BE2C (cell line): ENCODE measurements at regions not wholly inside any gene's neighbourhood (a gene's known extent, or its start where the extent isn't known, plus 50 kb on each side); places are given as distances from the start of the nearest gene placed in this dataset.

Experiments used
- DNase-seq: peaks from one replicate; pipeline ENCODE4 v3.0.0-alpha.2; 2020
- H3K27me3 ChIP-seq: fragments of 250-450 bp; sonication (Bioruptor Pico); 2 replicates; pipeline ENCODE4 v1.5.1; 2020; ENCODE audit warnings: mild to moderate bottlenecking
- H3K36me3 ChIP-seq: fragments of 250-450 bp; sonication (Bioruptor Pico); 2 replicates; pipeline ENCODE4 v1.5.1; 2020; ENCODE audit warnings: mild to moderate bottlenecking
- H3K4me1 ChIP-seq: fragments of 250-450 bp; sonication (Bioruptor Pico); 2 replicates; pipeline ENCODE4 v1.5.1; 2020
- H3K4me3 ChIP-seq: 2 replicates; pipeline ENCODE4 v1.5.1; 2011; ENCODE audit warnings: low read depth, low read length
- H3K9me3 ChIP-seq: fragments of 250-450 bp; sonication (Bioruptor Pico); 2 replicates; pipeline ENCODE4 v1.5.1; 2020
- CTCF ChIP-seq: IDR thresholded peaks from 2 replicates; pipeline ENCODE4 v1.5.1; 2012; ENCODE audit warnings: mild to moderate bottlenecking, low read depth, low read length

- no peaks in the 10 kb centered on the region for H3K9me3 ChIP-seq
- DNase-seq: no peak
- no peak overlapping the region for H3K4me3 ChIP-seq
- H3K27me3 ChIP-seq: no peaks in the 10 kb centered on the region
- no peaks in the 10 kb centered on the region for H3K36me3 ChIP-seq
- TF ChIP-seq CTCF: no peak
- H3K4me1 ChIP-seq: no peaks in the 10 kb centered on the region
These were observed 310.2 kb upstream of the AJAP1 start for GRCh38 chr1:4344065-4344732.

GRCh38 chr1:4345094-4345493, 309.3 kb upstream of the AJAP1 start:
- Histone ChIP-seq H3K27me3 (no peaks in the 10 kb centered on the region), H3K9me3 (no peaks in the 10 kb centered on the region), H3K4me1 (no peaks in the 10 kb centered on the region), H3K36me3 (no peaks in the 10 kb centered on the region), H3K4me3 (no peak overlapping the region)
- no peak for TF ChIP-seq CTCF
- DNase-seq: no peak

- H3K27me3 ChIP-seq: no peaks in the 10 kb centered on the region
- H3K4me1 ChIP-seq: no peaks in the 10 kb centered on the region
- no peaks in the 10 kb centered on the region for H3K9me3 ChIP-seq
- TF ChIP-seq CTCF: no peak
- no peaks in the 10 kb centered on the region for H3K36me3 ChIP-seq
- DNase-seq: no peak
- no peak overlapping the region for H3K4me3 ChIP-seq
These were observed 308.3 kb upstream of the AJAP1 start for GRCh38 chr1:4346131-4346530.

DNA sequence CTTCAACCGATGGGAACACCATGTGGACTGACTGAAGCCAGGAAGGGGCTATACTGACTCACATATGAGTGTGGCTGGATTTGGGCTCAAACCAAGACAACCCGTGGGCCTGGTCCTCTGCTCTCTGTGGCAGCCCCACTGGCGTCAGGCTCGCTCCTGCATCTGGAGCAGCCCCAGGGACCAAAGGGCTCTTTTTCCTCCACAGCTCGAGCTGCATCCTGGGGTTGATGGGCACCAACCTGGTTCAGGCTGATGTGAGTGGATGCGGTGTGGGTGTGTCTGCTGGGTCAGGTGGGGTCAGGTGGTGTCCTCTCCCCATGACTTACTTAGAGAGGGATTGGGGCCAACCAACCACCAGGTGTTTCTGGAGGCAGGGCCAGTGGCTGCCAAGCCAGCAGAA, 303.0 kb upstream of the AJAP1 start:
- DNase-seq: no peak
- Histone ChIP-seq H3K4me3 (no peak overlapping the region), H3K27me3 (no peaks in the 10 kb centered on the region), H3K9me3 (no peaks in the 10 kb centered on the region), H3K4me1 (no peaks in the 10 kb centered on the region), H3K36me3 (no peaks in the 10 kb centered on the region)
- no peak for TF ChIP-seq CTCF

- no peak overlapping the region for H3K4me3 ChIP-seq
- H3K4me1 ChIP-seq: no peaks in the 10 kb centered on the region
- no peak for TF ChIP-seq CTCF
- H3K36me3 ChIP-seq: no peaks in the 10 kb centered on the region
- no peak for DNase-seq
- H3K9me3 ChIP-seq: no peaks in the 10 kb centered on the region
- no peaks in the 10 kb centered on the region for H3K27me3 ChIP-seq
These were observed 301.1 kb upstream of the AJAP1 start for GRCh38 chr1:4353090-4353856.

GRCh38 chr1:4355839-4356238, 298.6 kb upstream of the AJAP1 start:
- H3K27me3 ChIP-seq: no peaks in the 10 kb centered on the region
- no peaks in the 10 kb centered on the region for H3K36me3 ChIP-seq
- H3K9me3 ChIP-seq: no peaks in the 10 kb centered on the region
- no peak for TF ChIP-seq CTCF
- no peak overlapping the region for H3K4me3 ChIP-seq
- DNase-seq: no peak
- no peaks in the 10 kb centered on the region for H3K4me1 ChIP-seq
